Duodenal mucosa (tissue), 2 donors: ENCODE measurements at regions not wholly inside any gene's neighbourhood (a gene's known extent, or its start where the extent isn't known, plus 50 kb on each side); places are given as distances from the start of the nearest gene placed in this dataset.

Experiments used
- H3K27ac ChIP-seq: one replicate; pipeline ENCODE4 v1.7.0; 2013; ENCODE audit warnings: low read depth, low read length
- H3K27me3 ChIP-seq, 2 donors: one replicate each; pipeline ENCODE4 v1.7.0; 2013; ENCODE audit warnings: low read length in 2 of 2, control low read depth in 1 of 2; ENCODE audit not compliant: insufficient read depth in 2 of 2, control insufficient read depth in 1 of 2
- H3K36me3 ChIP-seq, 2 donors: one replicate each; pipeline ENCODE4 v1.7.0; 2013; ENCODE audit warnings: low read length in 2 of 2, control low read depth in 1 of 2; ENCODE audit not compliant: insufficient read depth in 2 of 2, control insufficient read depth in 1 of 2
- H3K4me1 ChIP-seq, 2 donors: one replicate each; pipeline ENCODE4 v1.7.0; 2013; ENCODE audit warnings: low read length in 2 of 2, control low read depth in 1 of 2; ENCODE audit not compliant: insufficient read depth in 2 of 2, control insufficient read depth in 1 of 2
- H3K4me3 ChIP-seq, 2 donors: one replicate each; pipeline ENCODE4 v1.7.0; 2013; ENCODE audit warnings: low read length in 2 of 2, low read depth in 1 of 2
- H3K9ac ChIP-seq, 2 donors: one replicate each; pipeline ENCODE4 v1.7.0; 2013; ENCODE audit warnings: low read length in 2 of 2, low read depth in 1 of 2
- H3K9me3 ChIP-seq, 2 donors: one replicate each; pipeline ENCODE4 v1.7.0; 2013; ENCODE audit warnings: low read length in 2 of 2, control low read depth in 1 of 2; ENCODE audit not compliant: control insufficient read depth in 1 of 2

GRCh38 chr5:106923409-106923808 is 747.3 kb downstream of the EFNA5 start:
- Histone ChIP-seq H3K27ac (no peak overlapping the region), H3K27me3 (no peaks in the 10 kb centered on the region), H3K9me3 (no peaks in the 10 kb centered on the region), H3K4me1 (no peaks in the 10 kb centered on the region), H3K9ac (no peak overlapping the region), H3K36me3 (no peaks in the 10 kb centered on the region), H3K4me3 (no peak overlapping the region)

- no peaks in the 10 kb centered on the region for H3K9me3 ChIP-seq
- H3K4me3 ChIP-seq, result no peak overlapping the region
- H3K27me3 ChIP-seq, result no peaks in the 10 kb centered on the region
- H3K9ac ChIP-seq, result no peak overlapping the region
- H3K36me3 ChIP-seq, result no peaks in the 10 kb centered on the region
- H3K4me1 ChIP-seq, result no peaks in the 10 kb centered on the region
- H3K27ac ChIP-seq, result no peak overlapping the region
Measured at GRCh38 chr5:106921567-106921966, 749.2 kb downstream of the EFNA5 start.

GRCh38 chr5:106910486-106910885 is 760.3 kb downstream of the EFNA5 start:
- H3K9ac ChIP-seq, result no peak overlapping the region

GRCh38 chr5:106909716-106910115 is 761.0 kb downstream of the EFNA5 start:
- no peaks in the 10 kb centered on the region for H3K36me3 ChIP-seq
- no peak overlapping the region for H3K4me3 ChIP-seq
- no peak overlapping the region for H3K9ac ChIP-seq
- H3K9me3 ChIP-seq, result no peaks in the 10 kb centered on the region
- no peaks in the 10 kb centered on the region for H3K27me3 ChIP-seq
- no peaks in the 10 kb centered on the region for H3K4me1 ChIP-seq
- no peak overlapping the region for H3K27ac ChIP-seq

More at GRCh38 chr5:106910486-106910885, 760.3 kb downstream of the EFNA5 start:
- Histone ChIP-seq H3K9me3 (no peaks in the 10 kb centered on the region), H3K27ac (no peak overlapping the region), H3K4me3 (no peak overlapping the region), H3K4me1 (no peaks in the 10 kb centered on the region), H3K27me3 (no peaks in the 10 kb centered on the region), H3K36me3 (no peaks in the 10 kb centered on the region)

- no peaks in the 10 kb centered on the region for H3K36me3 ChIP-seq
- no peaks in the 10 kb centered on the region for H3K4me1 ChIP-seq
- H3K4me3 ChIP-seq, result no peak overlapping the region
- H3K27me3 ChIP-seq, result no peaks in the 10 kb centered on the region
- H3K27ac ChIP-seq, result no peak overlapping the region
- no peak overlapping the region for H3K9ac ChIP-seq
- no peaks in the 10 kb centered on the region for H3K9me3 ChIP-seq
Measured at GRCh38 chr5:106907979-106908378, 762.8 kb downstream of the EFNA5 start.

GRCh38 chr5:106906199-106906598 is 764.5 kb downstream of the EFNA5 start:
- no peak overlapping the region for H3K9ac ChIP-seq
- H3K4me3 ChIP-seq, result no peak overlapping the region

GRCh38 chr5:106894964-106895363 is 775.8 kb downstream of the EFNA5 start:
- no peaks in the 10 kb centered on the region for H3K27me3 ChIP-seq
- no peak overlapping the region for H3K4me3 ChIP-seq
- no peaks in the 10 kb centered on the region for H3K36me3 ChIP-seq
- H3K27ac ChIP-seq, result no peak overlapping the region
- H3K9ac ChIP-seq, result no peak overlapping the region
- no peaks in the 10 kb centered on the region for H3K9me3 ChIP-seq
- no peaks in the 10 kb centered on the region for H3K4me1 ChIP-seq

More at GRCh38 chr5:106906199-106906598, 764.5 kb downstream of the EFNA5 start:
- Histone ChIP-seq H3K4me1 (no peaks in the 10 kb centered on the region), H3K27me3 (no peaks in the 10 kb centered on the region), H3K9me3 (no peaks in the 10 kb centered on the region), H3K27ac (no peak overlapping the region), H3K36me3 (no peaks in the 10 kb centered on the region)

GRCh38 chr5:106882035-106882434 is 788.7 kb downstream of the EFNA5 start:
- H3K4me1 ChIP-seq, result no peaks in the 10 kb centered on the region
- no peak overlapping the region for H3K27ac ChIP-seq
- H3K36me3 ChIP-seq, result no peaks in the 10 kb centered on the region
- H3K27me3 ChIP-seq, result no peaks in the 10 kb centered on the region
- no peak overlapping the region for H3K9ac ChIP-seq
- no peak overlapping the region for H3K4me3 ChIP-seq
- H3K9me3 ChIP-seq, result no peaks in the 10 kb centered on the region

GRCh38 chr5:106880656-106881055 is 790.1 kb downstream of the EFNA5 start:
- H3K4me3 ChIP-seq, result no peak overlapping the region
- H3K4me1 ChIP-seq, result no peaks in the 10 kb centered on the region
- H3K27me3 ChIP-seq, result no peaks in the 10 kb centered on the region
- peaks cover 3 to 5% of the 10 kb centered on the region in 2 donors for H3K9me3 ChIP-seq
- H3K9ac ChIP-seq, result no peak overlapping the region
- no peak overlapping the region for H3K27ac ChIP-seq
- H3K36me3 ChIP-seq, result no peaks in the 10 kb centered on the region

- H3K27ac ChIP-seq, result no peak overlapping the region
- H3K4me3 ChIP-seq, result no peak overlapping the region
- H3K27me3 ChIP-seq, result no peaks in the 10 kb centered on the region
- no peaks in the 10 kb centered on the region for H3K4me1 ChIP-seq
- H3K36me3 ChIP-seq, result no peaks in the 10 kb centered on the region
- H3K9me3 ChIP-seq, result peaks cover 3 to 5% of the 10 kb centered on the region in 2 donors
- H3K9ac ChIP-seq, result no peak overlapping the region
Measured at GRCh38 chr5:106877881-106878280, 792.9 kb downstream of the EFNA5 start.

GRCh38 chr5:106876665-106877194 is 794.0 kb downstream of the EFNA5 start:
- Histone ChIP-seq H3K27me3 (no peaks in the 10 kb centered on the region), H3K9me3 (peaks cover 3 to 5% of the 10 kb centered on the region in 2 donors), H3K4me3 (no peak overlapping the region), H3K36me3 (no peaks in the 10 kb centered on the region), H3K9ac (no peak overlapping the region), H3K4me1 (no peaks in the 10 kb centered on the region), H3K27ac (no peak overlapping the region)
